AG09309 (cell line): ENCODE measurements at regions not wholly inside any gene's neighbourhood (a gene's known extent, or its start where the extent isn't known, plus 50 kb on each side); places are given as distances from the start of the nearest gene placed in this dataset.

Experiments
- DNase-seq: peaks from one replicate; pipeline ENCODE4 v3.0.0-alpha.2; 2010; ENCODE audit warnings: low read depth
- H3K4me3 ChIP-seq: 2 replicates; pipeline ENCODE4 v1.5.1; 2011; ENCODE audit warnings: mild to moderate bottlenecking, low read depth, low read length, moderate library complexity; ENCODE audit not compliant: control insufficient read depth
- TF ChIP-seq, protein P1 (sequence below): IDR thresholded peaks from 2 replicates; pipeline ENCODE4 v1.5.1; 2011; ENCODE audit warnings: mild to moderate bottlenecking, low read depth, low read length, inconsistent platforms; ENCODE audit not compliant: insufficient read depth, control insufficient read depth; ENCODE audit errors: missing control alignments

DNA sequence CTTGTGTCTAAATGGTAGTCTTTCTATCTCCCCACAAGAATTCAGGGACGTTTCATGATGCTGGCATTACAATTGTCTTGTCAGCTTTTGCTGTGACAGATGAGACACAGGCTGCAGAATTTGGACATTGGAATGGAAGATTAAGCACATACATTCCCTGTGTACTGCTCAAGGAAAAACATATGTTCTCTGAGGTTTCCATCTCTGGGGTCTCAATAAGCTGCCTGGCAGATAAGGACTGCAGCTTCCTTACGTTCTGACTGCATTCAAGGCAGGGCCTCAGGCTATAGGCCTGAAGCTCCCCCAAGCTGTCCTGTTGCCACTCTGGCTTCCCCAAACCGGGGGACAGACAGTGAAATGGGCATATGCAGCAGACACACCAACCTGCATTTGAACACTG is 91.3 kb upstream of the KL start:
- no peak overlapping the region for H3K4me3 ChIP-seq
- no peak for DNase-seq
- TF ChIP-seq, protein P1, sequence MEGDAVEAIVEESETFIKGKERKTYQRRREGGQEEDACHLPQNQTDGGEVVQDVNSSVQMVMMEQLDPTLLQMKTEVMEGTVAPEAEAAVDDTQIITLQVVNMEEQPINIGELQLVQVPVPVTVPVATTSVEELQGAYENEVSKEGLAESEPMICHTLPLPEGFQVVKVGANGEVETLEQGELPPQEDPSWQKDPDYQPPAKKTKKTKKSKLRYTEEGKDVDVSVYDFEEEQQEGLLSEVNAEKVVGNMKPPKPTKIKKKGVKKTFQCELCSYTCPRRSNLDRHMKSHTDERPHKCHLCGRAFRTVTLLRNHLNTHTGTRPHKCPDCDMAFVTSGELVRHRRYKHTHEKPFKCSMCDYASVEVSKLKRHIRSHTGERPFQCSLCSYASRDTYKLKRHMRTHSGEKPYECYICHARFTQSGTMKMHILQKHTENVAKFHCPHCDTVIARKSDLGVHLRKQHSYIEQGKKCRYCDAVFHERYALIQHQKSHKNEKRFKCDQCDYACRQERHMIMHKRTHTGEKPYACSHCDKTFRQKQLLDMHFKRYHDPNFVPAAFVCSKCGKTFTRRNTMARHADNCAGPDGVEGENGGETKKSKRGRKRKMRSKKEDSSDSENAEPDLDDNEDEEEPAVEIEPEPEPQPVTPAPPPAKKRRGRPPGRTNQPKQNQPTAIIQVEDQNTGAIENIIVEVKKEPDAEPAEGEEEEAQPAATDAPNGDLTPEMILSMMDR: no peak

DNA sequence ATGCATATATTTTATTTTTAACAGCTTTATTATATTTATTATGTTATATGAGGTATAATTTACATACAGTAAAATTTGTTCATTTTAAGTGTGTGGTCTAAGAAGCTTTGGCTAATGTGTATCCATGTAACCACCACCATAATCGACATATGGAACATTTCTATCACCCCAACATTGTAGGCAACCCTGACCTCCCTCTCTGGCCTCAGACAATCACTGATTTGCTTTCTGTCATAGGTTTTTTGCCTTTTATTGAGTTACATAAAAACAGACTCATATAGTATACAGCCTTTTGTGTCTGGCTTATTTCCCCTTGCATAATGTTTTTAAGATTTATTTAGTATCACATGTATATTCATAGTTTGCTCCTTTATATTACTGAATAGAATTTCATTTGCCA is 90.7 kb upstream of the KL start:
- H3K4me3 ChIP-seq: no peak overlapping the region
- DNase-seq: no peak
- TF ChIP-seq, protein P1: no peak

DNA sequence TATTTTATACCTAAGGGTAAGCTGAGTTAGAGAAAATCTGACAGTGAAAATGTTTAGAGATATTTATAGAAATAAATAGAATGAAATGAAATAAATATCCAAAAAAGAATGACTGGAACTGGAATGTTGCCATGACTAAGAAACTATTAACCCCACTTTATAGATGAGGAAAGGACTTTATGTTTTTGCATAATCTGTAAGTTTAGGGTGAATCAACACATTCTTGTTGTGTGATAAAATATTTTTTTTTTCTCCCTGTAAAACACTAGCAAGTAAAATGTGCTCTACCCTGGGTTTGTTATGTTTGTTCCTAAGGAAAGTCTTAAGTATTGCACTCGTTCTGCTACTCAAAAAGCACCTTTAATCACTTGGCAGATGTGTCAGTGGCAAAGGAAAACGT is 83.8 kb upstream of the KL start:
- TF ChIP-seq, protein P1: no peak
- no peak overlapping the region for H3K4me3 ChIP-seq
- peak; percentile 28 for DNase-seq

- H3K4me3 ChIP-seq: no peak overlapping the region
- TF ChIP-seq, protein P1: no peak
- DNase-seq: no peak
Observed at GRCh38 chr13:32936716-32937115, 79.5 kb upstream of the KL start.

- TF ChIP-seq, protein P1: no peak
- no peak for DNase-seq
- no peak overlapping the region for H3K4me3 ChIP-seq
Observed at GRCh38 chr13:32938314-32938713, 77.9 kb upstream of the KL start.

- DNase-seq: peak; percentile 17
- no peak overlapping the region for H3K4me3 ChIP-seq
- TF ChIP-seq, protein P1: no peak
Observed at GRCh38 chr13:32938907-32939306, 77.3 kb upstream of the KL start.

DNA sequence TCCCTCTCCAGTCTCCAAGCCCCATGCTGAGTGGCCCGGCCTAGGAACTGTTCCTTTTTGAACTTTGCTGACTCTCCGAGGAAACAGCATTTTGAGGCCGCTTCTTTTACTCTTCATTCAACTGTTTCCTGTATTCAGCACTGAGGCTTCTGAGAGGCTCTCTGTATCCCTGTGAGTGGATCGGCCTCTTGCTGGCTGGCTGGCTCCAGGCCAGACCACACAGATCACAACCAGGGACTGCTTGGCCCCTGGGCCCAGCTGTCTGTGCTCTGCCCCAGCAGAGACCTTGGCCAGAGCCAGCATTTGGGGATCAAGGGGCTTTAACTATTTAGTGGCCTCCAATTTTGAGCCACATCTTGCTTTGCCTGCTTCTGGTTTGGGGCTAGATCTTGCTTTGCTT is 75.6 kb upstream of the KL start:
- no peak for DNase-seq
- TF ChIP-seq, protein P1: no peak
- H3K4me3 ChIP-seq: no peak overlapping the region
